H1 (cell line): ENCODE measurements at regions not wholly inside any gene's neighbourhood (a gene's known extent, or its start where the extent isn't known, plus 50 kb on each side); places are given as distances from the start of the nearest gene placed in this dataset.

ENCODE experiments used
- CTCF ChIA-PET: fragments of 300-600 bp; sonication (Branson Sonifier 250); formaldehyde crosslinking; loops from one replicate; lab custom pipeline; 2021; ENCODE audit not compliant: partially characterized antibody; lab: Charles Lee
- POLR2A ChIA-PET: fragments of 300-600 bp; sonication (Branson Sonifier 250); formaldehyde crosslinking; loops from one replicate; lab custom pipeline; 2021; ENCODE audit warnings: inconsistent platforms; ENCODE audit not compliant: partially characterized antibody; lab: Charles Lee
- DNase-seq, 2 experiments: peaks; one replicate each; pipeline versions ENCODE4 v3.0.0 to v3.0.0-alpha.2; 2010 to 2022; ENCODE audit warnings: low spot score in 2 of 2, low read depth in 1 of 2, mixed read lengths in 1 of 2
- FAIRE-seq: peaks from 2 replicates; lab custom pipeline; 2011; peaks lifted over from hg19 to GRCh38; lab: Jason Lieb, UNC
- H2AFZ ChIP-seq: 2 replicates; pipeline ENCODE4 v1.8.1; 2012; ENCODE audit warnings: low read length, inconsistent platforms
- H2AK5ac ChIP-seq: 2 replicates; pipeline ENCODE4 v1.6.1; 2013; ENCODE audit warnings: low read depth, low read length
- H2BK120ac ChIP-seq: replicated peaks from 2 replicates; pipeline ENCODE3; 2013; ENCODE audit warnings: low read depth, low read length, inconsistent platforms
- H2BK12ac ChIP-seq: 2 replicates; pipeline ENCODE4 v1.6.1; 2013; ENCODE audit warnings: low read depth, low read length
- H2BK15ac ChIP-seq: 2 replicates; pipeline ENCODE4 v1.6.1; 2013; ENCODE audit warnings: low read length
- H2BK20ac ChIP-seq: 2 replicates; pipeline ENCODE4 v1.6.1; 2013; ENCODE audit warnings: low read length
- H2BK5ac ChIP-seq: 2 replicates; pipeline ENCODE4 v1.6.1; 2013; ENCODE audit warnings: low read depth, low read length
- H3K14ac ChIP-seq: 2 replicates; pipeline ENCODE4 v1.6.1; 2013; ENCODE audit warnings: inconsistent platforms; ENCODE audit not compliant: insufficient read length
- H3K18ac ChIP-seq: 2 replicates; pipeline ENCODE4 v1.6.1; 2013; ENCODE audit warnings: low read length; ENCODE audit errors: extremely low read depth
- H3K23ac ChIP-seq: 2 replicates; pipeline ENCODE4 v1.6.1; 2013; ENCODE audit warnings: inconsistent platforms; ENCODE audit not compliant: insufficient read length
- H3K23me2 ChIP-seq: 2 replicates; pipeline ENCODE4 v1.6.1; 2013; ENCODE audit warnings: low read depth, low read length
- H3K27ac ChIP-seq: 2 replicates; pipeline ENCODE4 v1.6.1; 2011; ENCODE audit warnings: low read depth, low read length, inconsistent platforms
- H3K27me3 ChIP-seq, 4 experiments: replicated peaks in 1 of 4; 1 replicate in 1 of 4; 2 replicates in 3 of 4; pipeline versions ENCODE4 v1.6.1 to v1.8.1; 2011 to 2013; ENCODE audit warnings: low read length in 3 of 4, mild to moderate bottlenecking in 3 of 4, inconsistent platforms in 2 of 4, mixed read lengths in 2 of 4, moderate library complexity in 1 of 4; ENCODE audit not compliant: control insufficient read depth in 3 of 4, insufficient read depth in 3 of 4; ENCODE audit errors: extremely low read depth in 1 of 4
- H3K36me3 ChIP-seq, 4 experiments: 2 replicates each; pipeline versions ENCODE4 v1.6.1 to v1.8.1; 2011 to 2013; ENCODE audit warnings: mild to moderate bottlenecking in 4 of 4, low read length in 3 of 4, moderate library complexity in 2 of 4, control low read depth in 1 of 4, inconsistent platforms in 1 of 4; ENCODE audit not compliant: insufficient read depth in 4 of 4, control insufficient read depth in 2 of 4
- H3K4ac ChIP-seq: replicated peaks from 2 replicates; pipeline ENCODE3; 2013; ENCODE audit warnings: low read length, low read depth, mixed read lengths, inconsistent platforms; ENCODE audit not compliant: insufficient read length
- H3K4me1 ChIP-seq, 4 experiments: replicated peaks in 1 of 4; 1 replicate in 1 of 4; 2 replicates in 3 of 4; pipeline versions ENCODE4 v1.6.1 to v1.8.1; 2011 to 2013; ENCODE audit warnings: low read length in 3 of 4, inconsistent platforms in 2 of 4, mixed read lengths in 1 of 4; ENCODE audit not compliant: insufficient read depth in 4 of 4, control insufficient read depth in 3 of 4
- H3K4me2 ChIP-seq, 2 experiments: 2 replicates each; pipeline versions ENCODE4 v1.6.1 to v1.8.1; 2011 to 2013; ENCODE audit warnings: low read depth in 2 of 2, low read length in 2 of 2, control low read depth in 1 of 2, inconsistent platforms in 1 of 2, mild to moderate bottlenecking in 1 of 2; ENCODE audit not compliant: insufficient read depth in 1 of 2
- H3K4me3 ChIP-seq, 4 experiments: fragments of 200-600, 300-600 bp in 1 of 4; sonication (generic), shearing (Covaris generic), sonication (Bioruptor Twin) in 1 of 4; 2 replicates each; pipeline versions ENCODE4 v1.5.1 to v1.8.1; 2011 to 2016; ENCODE audit warnings: low read length in 4 of 4, low read depth in 3 of 4, control low read depth in 2 of 4, inconsistent platforms in 2 of 4, mild to moderate bottlenecking in 2 of 4, mixed read lengths in 1 of 4, moderate library complexity in 1 of 4; ENCODE audit not compliant: insufficient read depth in 2 of 4; ENCODE audit errors: extremely low read depth in 1 of 4
- H3K56ac ChIP-seq: replicated peaks from 2 replicates; pipeline ENCODE3; 2013; ENCODE audit warnings: low read depth, mild to moderate bottlenecking, mixed read lengths, low read length, inconsistent platforms; ENCODE audit not compliant: insufficient read length
- H3K79me1 ChIP-seq: 2 replicates; pipeline ENCODE4 v1.6.1; 2013; ENCODE audit warnings: low read depth, low read length, control low read depth
- H3K79me2 ChIP-seq, 2 experiments: 2 replicates each; pipeline versions ENCODE4 v1.6.1 to v1.8.1; 2012 to 2013; ENCODE audit warnings: low read length in 2 of 2, mild to moderate bottlenecking in 2 of 2, inconsistent platforms in 1 of 2; ENCODE audit not compliant: insufficient read depth in 2 of 2, control insufficient read depth in 1 of 2
- H3K9ac ChIP-seq, 4 experiments: replicated peaks in 1 of 4; 1 replicate in 1 of 4; 2 replicates in 3 of 4; pipeline versions ENCODE4 v1.6.1 to v1.8.1; 2011 to 2013; ENCODE audit warnings: low read depth in 3 of 4, low read length in 3 of 4, control low read depth in 2 of 4, mild to moderate bottlenecking in 2 of 4, moderate library complexity in 2 of 4, inconsistent platforms in 1 of 4; ENCODE audit errors: extremely low read depth in 1 of 4
- H3K9me3 ChIP-seq, 2 experiments: 2 replicates each; pipeline versions ENCODE4 v1.6.1 to v1.8.1; 2012 to 2013; ENCODE audit warnings: mild to moderate bottlenecking in 2 of 2, moderate library complexity in 2 of 2, control low read depth in 1 of 2, inconsistent platforms in 1 of 2, low read depth in 1 of 2, low read length in 1 of 2, mixed read lengths in 1 of 2; ENCODE audit not compliant: insufficient read depth in 2 of 2
- H4K20me1 ChIP-seq, 2 experiments: replicated peaks in 1 of 2; 2 replicates each; pipeline versions ENCODE3 to v1.8.1; 2011 to 2013; ENCODE audit warnings: inconsistent platforms in 2 of 2, low read length in 2 of 2, mild to moderate bottlenecking in 1 of 2; ENCODE audit not compliant: insufficient read depth in 2 of 2, control insufficient read depth in 1 of 2
- H4K5ac ChIP-seq: 2 replicates; pipeline ENCODE4 v1.6.1; 2013; ENCODE audit warnings: low read length, low read depth, mixed read lengths, inconsistent platforms; ENCODE audit not compliant: insufficient read length
- H4K8ac ChIP-seq: 2 replicates; pipeline ENCODE4 v1.8.0; 2013; ENCODE audit warnings: mild to moderate bottlenecking, moderate library complexity, low read length, inconsistent platforms; ENCODE audit not compliant: insufficient read depth; ENCODE audit errors: extremely low read depth
- H4K91ac ChIP-seq: replicated peaks from 2 replicates; pipeline ENCODE3; 2013; ENCODE audit warnings: low read length, mixed read lengths, inconsistent platforms; ENCODE audit not compliant: insufficient read length
- ASH2L ChIP-seq: fragments of 200-600, 300-600 bp; sonication (generic); IDR thresholded peaks from one replicate; pipeline ENCODE4 v1.7.1; 2017; ENCODE audit warnings: low read length
- BRCA1 ChIP-seq: IDR thresholded peaks from 2 replicates; pipeline ENCODE4 v1.6.1; 2012; ENCODE audit warnings: low read depth, low read length, improper control_type of control experiment
- CHD1 ChIP-seq: IDR thresholded peaks from 2 replicates; pipeline ENCODE4 v1.6.1; 2012; ENCODE audit warnings: low read depth, low read length, improper control_type of control experiment
- EZH2 ChIP-seq: fragments of 200-600 bp; sonication (generic); IDR thresholded peaks from 2 replicates; pipeline ENCODE4 v1.7.1; 2012; ENCODE audit warnings: low read depth, mild to moderate bottlenecking, moderate library complexity, low read length, inconsistent platforms; ENCODE audit not compliant: severe bottlenecking
- GABPA ChIP-seq: IDR thresholded peaks from 2 replicates; pipeline ENCODE4 v1.6.1; 2011; ENCODE audit warnings: mild to moderate bottlenecking, low read length, moderate library complexity, borderline replicate concordance; ENCODE audit not compliant: insufficient read depth
- POLR2A ChIP-seq, 2 experiments: IDR thresholded peaks; 1 replicate in 1 of 2; 2 replicates in 1 of 2; pipeline ENCODE4 v1.6.1; 2011; ENCODE audit warnings: low read depth in 2 of 2, low read length in 2 of 2, mild to moderate bottlenecking in 2 of 2; ENCODE audit errors: control extremely low read depth in 1 of 2
- SP2 ChIP-seq: IDR thresholded peaks from 2 replicates; pipeline ENCODE4 v1.6.1; 2012; ENCODE audit warnings: mild to moderate bottlenecking, low read length, inconsistent platforms
- SP4 ChIP-seq: IDR thresholded peaks from 2 replicates; pipeline ENCODE4 v1.6.1; 2012; ENCODE audit warnings: low read length, inconsistent platforms
- TAF1 ChIP-seq: IDR thresholded peaks from 2 replicates; pipeline ENCODE4 v1.6.1; 2011; ENCODE audit warnings: mild to moderate bottlenecking, low read depth, low read length
- TCF12 ChIP-seq: IDR thresholded peaks from 2 replicates; pipeline ENCODE4 v1.6.1; 2011; ENCODE audit warnings: low read depth, mild to moderate bottlenecking, low read length
- WGBS, 2 experiments: shearing (Covaris generic) in 1 of 2; methylation state at CpG; one replicate each; pipeline versions ENCODE4 v1.1.6 to v1.1.7; 2013 to 2015; ENCODE audit warnings: low lambda C conversion rate in 2 of 2, mixed read lengths in 2 of 2, inconsistent platforms in 1 of 2, low coverage in 1 of 2, missing lambda C conversion rate in 1 of 2; ENCODE audit not compliant: insufficient replicate concordance in 2 of 2, insufficient coverage in 1 of 2, insufficient read length in 1 of 2; ENCODE audit errors: extremely low coverage in 1 of 2, missing lambda C conversion rate in 1 of 2; 5-methylcytosine and 5-hydroxymethylcytosine counted together
- TF ChIP-seq, protein P1 (sequence below): IDR thresholded peaks from 2 replicates; pipeline ENCODE4 v1.6.1; 2011; ENCODE audit warnings: low read depth, mild to moderate bottlenecking, low read length; ENCODE audit not compliant: insufficient read depth

DNA sequence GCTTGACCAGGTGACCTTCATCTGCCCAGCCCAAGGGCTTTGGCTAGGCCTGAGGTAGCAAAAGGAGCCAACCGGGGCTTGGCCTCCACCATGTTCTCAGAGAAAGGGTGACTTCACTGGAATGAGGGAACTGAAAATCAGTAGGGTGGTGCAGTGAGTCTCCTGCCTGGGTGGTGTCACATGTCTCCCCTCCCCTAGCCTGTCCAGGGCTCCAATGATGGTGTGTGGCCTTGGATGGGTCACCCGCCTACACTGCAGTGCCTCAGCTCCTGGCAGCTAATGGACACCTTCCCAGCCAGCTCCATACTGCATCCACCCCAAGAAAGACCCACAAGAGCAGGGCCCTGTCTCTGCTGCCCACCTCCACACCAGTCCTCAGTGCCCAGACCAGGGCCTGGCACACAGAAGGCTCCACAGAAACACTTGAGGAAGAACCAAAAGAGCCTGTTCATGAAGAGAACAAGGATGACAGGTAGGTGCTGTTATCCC lies 678.7 kb downstream of the MATN1 start:
- no peak overlapping the region for H3K4me2 ChIP-seq
- no peak overlapping the region for H3K23ac ChIP-seq
- H3K4ac ChIP-seq, result no peak overlapping the region
- H2BK120ac ChIP-seq, result no peak overlapping the region
- no peaks in the 10 kb centered on the region for H4K20me1 ChIP-seq
- H2BK20ac ChIP-seq, result no peak overlapping the region
- no peak overlapping the region for H4K91ac ChIP-seq
- no peaks in the 10 kb centered on the region; a peak in 1 of 7 replicates for H3K27me3 ChIP-seq
- H3K4me1 ChIP-seq, result peaks cover 0 to 3% (median 0%) of the 10 kb centered on the region in 4 experiments; a peak in 1 of 7 replicates
- H3K79me2 ChIP-seq, result no peaks in the 10 kb centered on the region
- H2BK12ac ChIP-seq, result peak overlapping the region; percentile 80; the same call in 1 of the 2 replicates
- no peak overlapping the region; the same call in 1 of the 2 replicates for H4K8ac ChIP-seq
- no peak overlapping the region for H3K27ac ChIP-seq
- FAIRE-seq, result no peak
- H3K79me1 ChIP-seq, result no peaks in the 10 kb centered on the region
- peaks cover 5 to 8% of the 10 kb centered on the region in 2 experiments; a peak in 1 of 4 replicates for H3K9me3 ChIP-seq
- no peaks in the 10 kb centered on the region; the same call in 1 of the 2 replicates for H3K23me2 ChIP-seq
- no peaks in the 10 kb centered on the region for H3K36me3 ChIP-seq
- no peak overlapping the region for H3K9ac ChIP-seq
- H2AFZ ChIP-seq, result no peak overlapping the region
- peak in 1 of 2 experiments; percentile 41 for DNase-seq
- no peak overlapping the region for H3K4me3 ChIP-seq
- no peak overlapping the region for H2BK15ac ChIP-seq
- TF ChIP-seq CHD1 (no peak), BRCA1 (no peak), SP4 (no peak), GABPA (no peak), ASH2L (no peak), TAF1 (no peak), EZH2 (no peak), TCF12 (no peak), POLR2A (IDR thresholded peaks at IDR 0.05; ENCODE audit: control extremely low read depth in 1 of 2, low read depth in 2 of 2, low read length in 2 of 2) (no peak), SP2 (no peak)
- TF ChIP-seq, protein P1, sequence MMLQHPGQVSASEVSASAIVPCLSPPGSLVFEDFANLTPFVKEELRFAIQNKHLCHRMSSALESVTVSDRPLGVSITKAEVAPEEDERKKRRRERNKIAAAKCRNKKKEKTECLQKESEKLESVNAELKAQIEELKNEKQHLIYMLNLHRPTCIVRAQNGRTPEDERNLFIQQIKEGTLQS, result no peak
- H3K14ac ChIP-seq, result no peak overlapping the region
- H2AK5ac ChIP-seq, result no peak overlapping the region
- no peak overlapping the region; the same call in 1 of the 2 replicates for H3K18ac ChIP-seq
- CTCF ChIA-PET, result interaction anchor here (1.0 kb wide), 2 partner anchors 26 to 71 kb away, joined by 3 read pairs; no protein-coding TSS in a partner anchor
- H4K5ac ChIP-seq, result no peak overlapping the region
- no peak overlapping the region for H3K56ac ChIP-seq
- 95% methylated on average over 2 of the region's 2 CpGs; no CpG with 5 or more reads in 1 of the 2 experiments for WGBS, 2 experiments
- POLR2A ChIA-PET, result no interaction called here
- H2BK5ac ChIP-seq, result no peak overlapping the region; the same call in 1 of the 2 replicates
